ENCODE measurements at regions not wholly inside any gene's neighbourhood (a gene's known extent, or its start where the extent isn't known, plus 50 kb on each side); places are given as distances from the start of the nearest gene placed in this dataset.

DNA sequence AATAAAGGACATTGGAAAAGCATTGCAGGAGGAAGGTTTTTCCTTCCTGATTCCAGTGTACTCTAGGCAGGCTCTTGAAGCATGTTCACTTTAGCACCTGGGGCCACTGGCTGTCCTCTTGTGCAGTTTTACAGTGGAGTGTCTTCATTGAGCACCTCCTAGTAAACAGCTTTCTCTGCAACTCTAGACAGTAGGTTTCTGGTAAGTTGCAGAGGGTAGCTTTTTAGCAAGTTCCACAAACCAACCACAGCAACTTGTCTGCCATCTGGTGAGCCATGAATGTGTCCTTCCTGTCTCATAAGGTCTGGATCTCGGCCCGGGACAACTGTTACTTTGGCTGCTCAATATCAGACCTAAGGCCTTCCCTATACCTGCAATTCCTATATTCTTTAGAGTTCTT lies 488.0 kb downstream of the MAN2A1 start:
- TF ChIP-seq, protein P1, sequence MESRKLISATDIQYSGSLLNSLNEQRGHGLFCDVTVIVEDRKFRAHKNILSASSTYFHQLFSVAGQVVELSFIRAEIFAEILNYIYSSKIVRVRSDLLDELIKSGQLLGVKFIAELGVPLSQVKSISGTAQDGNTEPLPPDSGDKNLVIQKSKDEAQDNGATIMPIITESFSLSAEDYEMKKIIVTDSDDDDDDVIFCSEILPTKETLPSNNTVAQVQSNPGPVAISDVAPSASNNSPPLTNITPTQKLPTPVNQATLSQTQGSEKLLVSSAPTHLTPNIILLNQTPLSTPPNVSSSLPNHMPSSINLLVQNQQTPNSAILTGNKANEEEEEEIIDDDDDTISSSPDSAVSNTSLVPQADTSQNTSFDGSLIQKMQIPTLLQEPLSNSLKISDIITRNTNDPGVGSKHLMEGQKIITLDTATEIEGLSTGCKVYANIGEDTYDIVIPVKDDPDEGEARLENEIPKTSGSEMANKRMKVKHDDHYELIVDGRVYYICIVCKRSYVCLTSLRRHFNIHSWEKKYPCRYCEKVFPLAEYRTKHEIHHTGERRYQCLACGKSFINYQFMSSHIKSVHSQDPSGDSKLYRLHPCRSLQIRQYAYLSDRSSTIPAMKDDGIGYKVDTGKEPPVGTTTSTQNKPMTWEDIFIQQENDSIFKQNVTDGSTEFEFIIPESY (IDR thresholded peaks at IDR 0.05; ENCODE audit: extremely low read depth, insufficient replicate concordance, low read length): no peak
- no peak for TF ChIP-seq POLR2A (IDR thresholded peaks at IDR 0.05; ENCODE audit: borderline replicate concordance, extremely low read depth, insufficient read depth, insufficient read length)
- TF ChIP-seq, protein P2, sequence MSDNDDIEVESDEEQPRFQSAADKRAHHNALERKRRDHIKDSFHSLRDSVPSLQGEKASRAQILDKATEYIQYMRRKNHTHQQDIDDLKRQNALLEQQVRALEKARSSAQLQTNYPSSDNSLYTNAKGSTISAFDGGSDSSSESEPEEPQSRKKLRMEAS (IDR thresholded peaks at IDR 0.05): no peak
- TF ChIP-seq, protein P3, sequence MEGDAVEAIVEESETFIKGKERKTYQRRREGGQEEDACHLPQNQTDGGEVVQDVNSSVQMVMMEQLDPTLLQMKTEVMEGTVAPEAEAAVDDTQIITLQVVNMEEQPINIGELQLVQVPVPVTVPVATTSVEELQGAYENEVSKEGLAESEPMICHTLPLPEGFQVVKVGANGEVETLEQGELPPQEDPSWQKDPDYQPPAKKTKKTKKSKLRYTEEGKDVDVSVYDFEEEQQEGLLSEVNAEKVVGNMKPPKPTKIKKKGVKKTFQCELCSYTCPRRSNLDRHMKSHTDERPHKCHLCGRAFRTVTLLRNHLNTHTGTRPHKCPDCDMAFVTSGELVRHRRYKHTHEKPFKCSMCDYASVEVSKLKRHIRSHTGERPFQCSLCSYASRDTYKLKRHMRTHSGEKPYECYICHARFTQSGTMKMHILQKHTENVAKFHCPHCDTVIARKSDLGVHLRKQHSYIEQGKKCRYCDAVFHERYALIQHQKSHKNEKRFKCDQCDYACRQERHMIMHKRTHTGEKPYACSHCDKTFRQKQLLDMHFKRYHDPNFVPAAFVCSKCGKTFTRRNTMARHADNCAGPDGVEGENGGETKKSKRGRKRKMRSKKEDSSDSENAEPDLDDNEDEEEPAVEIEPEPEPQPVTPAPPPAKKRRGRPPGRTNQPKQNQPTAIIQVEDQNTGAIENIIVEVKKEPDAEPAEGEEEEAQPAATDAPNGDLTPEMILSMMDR (IDR thresholded peaks at IDR 0.05 in 2 of 3, conservative IDR thresholded peaks at IDR 0.05 in 1 of 3; ENCODE audit: borderline replicate concordance in 1 of 3, insufficient read depth in 1 of 3, low read depth in 2 of 3, low read length in 2 of 3): no peak
- no peak for TF ChIP-seq EZH2phosphoT487 (IDR thresholded peaks at IDR 0.05; ENCODE audit: borderline replicate concordance)
- TF ChIP-seq JUND (IDR thresholded peaks at IDR 0.05): no peak
- TF ChIP-seq EZH2 (IDR thresholded peaks at IDR 0.05): no peak
- TF ChIP-seq TCF7L2 (IDR thresholded peaks at IDR 0.05; ENCODE audit: borderline replicate concordance, extremely low read depth, insufficient read depth, insufficient read length): no peak
